ENCODE measurements at regions not wholly inside any gene's neighbourhood (a gene's known extent, or its start where the extent isn't known, plus 50 kb on each side); places are given as distances from the start of the nearest gene placed in this dataset.
"Not testable (repeated sequence)": the region's sequence is repeated elsewhere in the genome, so short reads cannot be mapped to it uniquely, and the experiment has no call there.

- TF ChIP-seq POLR2AphosphoS5 (IDR thresholded peaks at IDR 0.05) (no peak), POLR2A (IDR thresholded peaks at IDR 0.05) (no peak), CTCF (IDR thresholded peaks at IDR 0.05) (no peak)
- H3K27me3 ChIP-seq (replicated peaks; ENCODE audit: insufficient read depth) = no peaks in the 10 kb centered on the region
- no peak for DNase-seq (ENCODE audit: low spot score)
- no peaks in the 10 kb centered on the region for H3K4me1 ChIP-seq (replicated peaks)
- H3K4me3 ChIP-seq = no peak overlapping the region
- H3K36me3 ChIP-seq = no peaks in the 10 kb centered on the region
- WGBS = 71% methylated on average over 1 of the region's 1 CpG
- no peaks in the 10 kb centered on the region for H3K9me3 ChIP-seq
- intact Hi-C loops (cut with DNase I) = no loop called here
- H3K27ac ChIP-seq = no peak overlapping the region
Observed at GRCh38 chr11:101705972-101706371, 122.2 kb upstream of the TRPC6 start.

GRCh38 chr11:101694869-101695268 is 111.1 kb upstream of the TRPC6 start:
- H3K4me1 ChIP-seq (replicated peaks); DNase-seq (ENCODE audit: low spot score); intact Hi-C loops (cut with DNase I); H3K9me3 ChIP-seq; H3K4me3 ChIP-seq; H3K36me3 ChIP-seq; H3K27me3 ChIP-seq (replicated peaks; ENCODE audit: insufficient read depth); H3K27ac ChIP-seq: not testable (repeated sequence)
- WGBS = no CpG with 5 or more reads among the region's 3 CpGs

GRCh38 chr11:101692980-101693379 is 109.2 kb upstream of the TRPC6 start:
- H3K4me3 ChIP-seq = no peak overlapping the region
- intact Hi-C loops (cut with DNase I) = no loop called here
- H3K9me3 ChIP-seq = no peaks in the 10 kb centered on the region
- H3K27me3 ChIP-seq (replicated peaks; ENCODE audit: insufficient read depth) = no peaks in the 10 kb centered on the region
- H3K27ac ChIP-seq = no peak overlapping the region
- H3K36me3 ChIP-seq = no peaks in the 10 kb centered on the region
- H3K4me1 ChIP-seq (replicated peaks) = no peaks in the 10 kb centered on the region
- no peak for DNase-seq (ENCODE audit: low spot score)
- no peak for TF ChIP-seq POLR2AphosphoS5 (IDR thresholded peaks at IDR 0.05)
- TF ChIP-seq CTCF (IDR thresholded peaks at IDR 0.05) = no peak
- no peak for TF ChIP-seq POLR2A (IDR thresholded peaks at IDR 0.05)
- WGBS = 90% methylated on average over 1 of the region's 1 CpG

GRCh38 chr11:101686514-101686913 is 102.7 kb upstream of the TRPC6 start:
- Histone ChIP-seq H3K27ac (no peak overlapping the region), H3K4me3 (no peak overlapping the region), H3K9me3 (no peaks in the 10 kb centered on the region), H3K27me3 (replicated peaks; ENCODE audit: insufficient read depth) (no peaks in the 10 kb centered on the region), H3K36me3 (no peaks in the 10 kb centered on the region), H3K4me1 (replicated peaks) (no peaks in the 10 kb centered on the region)
- intact Hi-C loops (cut with DNase I) = no loop called here
- 16% methylated on average over 2 of the region's 2 CpGs for WGBS
- TF ChIP-seq POLR2A (IDR thresholded peaks at IDR 0.05) (no peak), CTCF (IDR thresholded peaks at IDR 0.05) (no peak), POLR2AphosphoS5 (IDR thresholded peaks at IDR 0.05) (no peak)
- DNase-seq (ENCODE audit: low spot score) = peak; percentile 10

GRCh38 chr11:101668236-101668635 is 84.4 kb upstream of the TRPC6 start:
- no peaks in the 10 kb centered on the region for H3K4me1 ChIP-seq (replicated peaks)
- WGBS = 57% methylated on average over 2 of the region's 2 CpGs
- H3K27ac ChIP-seq = no peak overlapping the region
- DNase-seq (ENCODE audit: low spot score) = no peak
- H3K9me3 ChIP-seq = no peaks in the 10 kb centered on the region
- TF ChIP-seq CTCF (IDR thresholded peaks at IDR 0.05) = no peak
- no peak for TF ChIP-seq POLR2A (IDR thresholded peaks at IDR 0.05)
- TF ChIP-seq POLR2AphosphoS5 (IDR thresholded peaks at IDR 0.05) = no peak
- no peaks in the 10 kb centered on the region for H3K36me3 ChIP-seq
- no peak overlapping the region for H3K4me3 ChIP-seq
- H3K27me3 ChIP-seq (replicated peaks; ENCODE audit: insufficient read depth) = no peaks in the 10 kb centered on the region
- intact Hi-C loops (cut with DNase I) = no loop called here

Measured in prostate gland (tissue), 2 donors.